ENCODE measurements at regions not wholly inside any gene's neighbourhood (a gene's known extent, or its start where the extent isn't known, plus 50 kb on each side); places are given as distances from the start of the nearest gene placed in this dataset.

DNA sequence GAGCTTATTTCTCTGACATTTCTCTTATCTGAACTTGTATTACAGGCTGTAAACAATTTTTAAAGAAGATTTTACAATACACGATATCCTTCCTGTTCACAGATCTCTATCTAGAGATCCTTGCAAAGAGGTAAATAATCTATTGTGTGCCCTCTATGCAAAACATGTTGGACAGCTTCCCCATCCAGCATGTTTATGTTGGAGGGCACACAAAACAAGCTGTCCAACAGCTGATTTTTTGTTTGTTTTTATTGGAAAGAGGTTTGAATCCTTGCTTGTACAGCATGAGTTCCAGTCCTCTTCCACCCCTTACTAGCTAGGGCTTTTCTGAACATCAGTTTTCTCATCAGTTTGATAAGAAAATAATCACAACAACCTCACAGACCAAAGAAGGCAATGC, 62.3 kb upstream of the SYNDIG1 start:
- TF ChIP-seq, protein P1, sequence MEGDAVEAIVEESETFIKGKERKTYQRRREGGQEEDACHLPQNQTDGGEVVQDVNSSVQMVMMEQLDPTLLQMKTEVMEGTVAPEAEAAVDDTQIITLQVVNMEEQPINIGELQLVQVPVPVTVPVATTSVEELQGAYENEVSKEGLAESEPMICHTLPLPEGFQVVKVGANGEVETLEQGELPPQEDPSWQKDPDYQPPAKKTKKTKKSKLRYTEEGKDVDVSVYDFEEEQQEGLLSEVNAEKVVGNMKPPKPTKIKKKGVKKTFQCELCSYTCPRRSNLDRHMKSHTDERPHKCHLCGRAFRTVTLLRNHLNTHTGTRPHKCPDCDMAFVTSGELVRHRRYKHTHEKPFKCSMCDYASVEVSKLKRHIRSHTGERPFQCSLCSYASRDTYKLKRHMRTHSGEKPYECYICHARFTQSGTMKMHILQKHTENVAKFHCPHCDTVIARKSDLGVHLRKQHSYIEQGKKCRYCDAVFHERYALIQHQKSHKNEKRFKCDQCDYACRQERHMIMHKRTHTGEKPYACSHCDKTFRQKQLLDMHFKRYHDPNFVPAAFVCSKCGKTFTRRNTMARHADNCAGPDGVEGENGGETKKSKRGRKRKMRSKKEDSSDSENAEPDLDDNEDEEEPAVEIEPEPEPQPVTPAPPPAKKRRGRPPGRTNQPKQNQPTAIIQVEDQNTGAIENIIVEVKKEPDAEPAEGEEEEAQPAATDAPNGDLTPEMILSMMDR (conservative IDR thresholded peaks at IDR 0.05) = no peak
- no peak for TF ChIP-seq EZH2 (IDR thresholded peaks at IDR 0.05; ENCODE audit: low read depth)
